GM21786 (cell line): ENCODE measurements at regions not wholly inside any gene's neighbourhood (a gene's known extent, or its start where the extent isn't known, plus 50 kb on each side); places are given as distances from the start of the nearest gene placed in this dataset.
"Not testable (repeated sequence)": the region's sequence is repeated elsewhere in the genome, so short reads cannot be mapped to it uniquely, and the experiment has no call there.

ENCODE experiments used
- ATAC-seq: cut with Tn5 transposase; IDR thresholded peaks from one replicate; pipeline ENCODE4 v1.9.1; 2021; ENCODE audit not compliant: unreplicated experiment

DNA sequence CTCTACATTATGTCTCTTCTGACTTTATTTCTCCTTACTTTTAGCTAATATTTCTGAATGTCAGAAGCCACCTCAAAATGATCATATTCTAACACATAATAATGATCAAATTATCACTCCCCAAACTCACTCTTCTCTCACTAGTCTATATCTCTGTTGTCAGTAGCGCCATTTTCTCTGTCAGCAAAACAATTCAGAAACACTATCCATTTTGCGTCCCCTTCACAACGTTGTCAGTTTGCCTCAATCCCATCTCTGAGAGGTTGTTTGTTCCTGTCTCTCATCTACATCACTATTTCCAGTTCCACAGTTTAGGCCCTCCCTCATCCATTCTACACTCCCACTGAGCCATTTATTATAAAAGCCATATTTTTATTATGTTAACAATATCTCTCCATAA lies 1376.3 kb upstream of the ACVR2A start:
- ATAC-seq: no peak

- no peak for ATAC-seq
Observed at GRCh38 chr2:146467425-146467824, 1377.4 kb upstream of the ACVR2A start.

DNA sequence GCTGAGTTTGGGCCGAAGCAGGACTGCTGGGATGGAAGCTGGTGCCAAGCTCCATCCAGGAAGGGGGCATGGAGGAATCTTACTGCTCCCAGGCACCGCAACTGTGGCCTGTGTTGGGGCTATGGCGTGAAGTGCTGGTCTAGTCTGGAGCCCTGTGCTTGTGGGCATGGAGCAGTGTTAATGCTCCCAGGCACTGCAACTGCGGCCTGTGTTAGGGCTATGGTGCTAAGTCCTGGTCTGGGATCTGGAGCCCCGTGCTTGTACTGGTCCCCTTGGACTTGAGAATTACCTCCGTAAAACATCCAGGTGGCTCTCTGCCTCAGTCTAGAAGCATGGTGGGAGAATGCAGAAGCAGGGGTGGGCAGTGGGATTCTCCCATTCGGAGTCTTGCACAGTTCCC lies 1379.4 kb upstream of the ACVR2A start:
- ATAC-seq: no peak

GRCh38 chr2:146461068-146461467 lies 1383.8 kb upstream of the ACVR2A start:
- peak; percentile 70 for ATAC-seq

DNA sequence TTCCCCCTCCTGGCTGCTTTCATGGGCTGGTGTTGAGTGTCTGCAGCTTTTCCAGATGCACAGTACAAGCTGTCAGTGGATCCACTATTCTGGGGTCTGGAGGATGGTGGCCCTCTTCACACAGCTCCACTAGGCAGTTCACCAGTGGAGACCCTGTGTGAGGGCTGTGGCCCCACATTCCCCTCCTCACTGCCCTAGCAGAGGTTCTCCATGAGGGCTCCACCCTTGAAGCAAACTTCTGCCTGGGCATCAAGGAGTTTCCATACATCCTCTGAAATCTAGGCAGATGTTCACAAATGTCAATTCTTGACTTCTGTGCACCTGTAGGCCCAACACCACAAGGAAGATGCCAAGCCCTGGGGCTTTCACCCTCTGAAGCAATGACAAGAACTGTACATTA lies 1386.2 kb upstream of the ACVR2A start:
- no peak for ATAC-seq

- no peak for ATAC-seq
Observed at GRCh38 chr2:146457221-146457620, 1387.6 kb upstream of the ACVR2A start.

DNA sequence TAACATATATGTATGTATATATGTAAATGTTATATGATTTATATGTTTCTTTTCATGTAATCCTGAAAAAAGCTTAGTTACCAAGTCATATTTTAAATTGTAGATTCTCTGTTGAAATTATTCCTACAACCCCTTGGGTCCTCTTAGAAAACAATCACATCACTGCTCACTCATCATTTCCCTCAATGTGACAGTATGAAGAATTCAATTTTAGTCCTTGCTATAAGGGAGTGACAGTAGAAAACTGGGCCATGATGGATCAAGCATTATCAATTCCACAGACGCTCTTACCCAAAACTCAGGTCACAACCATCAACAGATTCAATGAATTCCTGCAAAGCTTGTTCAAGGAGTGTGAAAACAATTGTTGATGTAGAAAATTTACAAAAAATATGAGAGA lies 1389.5 kb upstream of the ACVR2A start:
- ATAC-seq: no peak

GRCh38 chr2:146451972-146452371 lies 1392.9 kb upstream of the ACVR2A start:
- ATAC-seq: no peak

GRCh38 chr2:146450131-146450530 lies 1394.7 kb upstream of the ACVR2A start:
- no peak for ATAC-seq

DNA sequence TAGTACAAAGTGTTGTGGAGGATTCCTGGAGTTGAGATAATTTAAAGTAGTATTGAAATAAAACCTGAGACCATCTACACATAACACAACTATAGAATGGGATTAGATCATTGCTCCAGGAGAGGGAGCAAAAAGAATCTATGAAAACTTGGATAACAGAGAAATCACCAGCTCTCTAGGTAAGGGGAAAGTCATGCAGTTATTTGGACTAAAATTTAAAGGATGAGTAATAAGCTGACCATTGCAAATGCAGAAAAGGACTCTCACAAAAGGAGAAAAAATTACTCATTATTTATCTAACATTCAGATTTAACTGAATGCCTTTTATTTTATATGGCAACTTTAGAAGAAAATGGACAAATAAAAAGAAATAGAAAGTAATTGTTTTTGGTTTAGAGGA lies 1399.8 kb upstream of the ACVR2A start:
- ATAC-seq: no peak

DNA sequence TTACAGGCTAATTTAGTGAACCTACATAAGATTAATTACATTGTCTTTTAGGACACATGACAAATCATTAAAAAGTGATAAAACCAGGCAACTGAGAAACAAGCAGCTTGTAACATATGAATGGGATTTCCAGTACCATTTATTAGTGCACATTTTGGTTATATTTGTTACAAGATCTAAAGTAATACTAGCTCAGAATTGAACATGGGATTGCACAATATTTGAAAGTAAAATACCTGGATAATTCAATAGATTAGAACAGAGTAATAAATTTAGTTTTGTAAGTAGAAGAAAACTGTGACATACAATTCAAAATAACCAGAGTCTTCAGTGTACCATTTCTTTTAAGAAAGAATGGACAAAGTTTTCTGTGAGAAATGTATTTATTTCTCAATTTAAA lies 1400.7 kb upstream of the ACVR2A start:
- ATAC-seq: no peak

- ATAC-seq: no peak
Observed at GRCh38 chr2:146438246-146438645, 1406.6 kb upstream of the ACVR2A start.

- ATAC-seq: no peak
Observed at GRCh38 chr2:146437712-146438111, 1407.1 kb upstream of the ACVR2A start.

GRCh38 chr2:146433116-146433875 lies 1411.5 kb upstream of the ACVR2A start:
- no peak for ATAC-seq

GRCh38 chr2:146429366-146429765 lies 1415.5 kb upstream of the ACVR2A start:
- no peak for ATAC-seq

DNA sequence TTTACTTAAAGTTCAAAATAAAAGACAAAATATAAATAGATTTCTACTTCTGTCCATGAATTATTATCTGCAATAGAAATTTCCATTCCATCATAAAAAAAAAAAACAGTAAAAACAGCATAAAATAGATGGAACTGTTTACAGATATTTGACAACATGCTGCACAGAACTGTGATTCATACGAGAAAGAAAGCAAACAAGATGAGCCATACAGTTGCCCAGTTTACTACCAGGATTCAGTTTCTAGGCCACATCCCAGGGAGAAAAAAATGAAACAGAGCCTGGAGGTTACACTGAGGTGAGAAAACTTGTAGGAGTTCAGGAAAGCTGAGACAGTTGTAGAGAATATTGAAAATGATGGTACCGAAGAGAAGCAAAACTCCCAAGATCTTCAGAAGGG lies 1426.9 kb upstream of the ACVR2A start:
- ATAC-seq: no peak

- no peak for ATAC-seq
Observed at GRCh38 chr2:146415291-146415690, 1429.5 kb upstream of the ACVR2A start.

GRCh38 chr2:146414456-146414855 lies 1430.4 kb upstream of the ACVR2A start:
- ATAC-seq: no peak

GRCh38 chr2:146413086-146413610 lies 1431.7 kb upstream of the ACVR2A start:
- no peak for ATAC-seq

- ATAC-seq: no peak
Observed at GRCh38 chr2:146412625-146413024, 1432.2 kb upstream of the ACVR2A start.

DNA sequence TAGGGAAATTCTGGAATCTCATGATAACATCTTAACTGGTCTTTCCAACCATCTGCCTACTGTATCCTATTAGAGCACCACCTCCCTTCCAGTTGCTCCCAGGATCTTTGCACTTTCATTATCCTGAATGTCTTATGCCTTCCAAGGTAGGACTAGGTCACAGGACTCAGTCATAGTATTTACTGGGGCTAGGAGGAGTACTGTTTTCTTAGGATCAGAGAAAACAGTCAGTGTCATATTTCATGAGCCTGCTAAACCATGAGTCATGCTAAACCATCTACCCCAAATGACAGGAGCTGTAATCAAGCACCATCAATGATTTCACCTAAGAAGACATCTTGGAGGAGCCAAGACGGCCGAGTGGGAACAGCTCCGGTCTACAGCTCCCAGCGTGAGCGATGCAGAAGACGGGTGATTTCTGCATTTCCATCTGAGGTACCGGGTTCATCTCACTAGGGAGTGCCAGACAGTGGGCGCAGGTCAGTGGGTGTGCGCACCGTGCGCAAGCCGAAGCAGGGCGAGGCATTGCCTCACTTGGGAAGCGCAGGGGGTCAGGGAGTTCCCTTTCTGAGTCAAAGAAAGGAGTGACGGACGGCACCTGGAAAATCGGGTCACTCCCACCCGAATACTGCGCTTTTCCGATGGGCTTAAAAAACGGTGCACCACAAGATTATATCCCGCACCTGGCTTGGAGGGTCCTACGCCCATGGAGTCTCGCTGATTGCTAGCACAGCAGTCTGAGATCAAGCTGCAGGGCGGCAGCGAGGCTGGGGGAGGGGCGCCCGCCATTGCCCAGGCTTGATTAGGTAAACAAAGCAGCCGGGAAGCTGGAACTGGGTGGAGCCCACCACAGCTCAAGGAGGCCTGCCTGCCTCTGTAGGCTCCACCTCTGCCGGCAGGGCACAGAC lies 1439.2 kb upstream of the ACVR2A start:
- not testable (repeated sequence) for ATAC-seq
